ENCODE measurements at regions not wholly inside any gene's neighbourhood (a gene's known extent, or its start where the extent isn't known, plus 50 kb on each side); places are given as distances from the start of the nearest gene placed in this dataset.

DNA sequence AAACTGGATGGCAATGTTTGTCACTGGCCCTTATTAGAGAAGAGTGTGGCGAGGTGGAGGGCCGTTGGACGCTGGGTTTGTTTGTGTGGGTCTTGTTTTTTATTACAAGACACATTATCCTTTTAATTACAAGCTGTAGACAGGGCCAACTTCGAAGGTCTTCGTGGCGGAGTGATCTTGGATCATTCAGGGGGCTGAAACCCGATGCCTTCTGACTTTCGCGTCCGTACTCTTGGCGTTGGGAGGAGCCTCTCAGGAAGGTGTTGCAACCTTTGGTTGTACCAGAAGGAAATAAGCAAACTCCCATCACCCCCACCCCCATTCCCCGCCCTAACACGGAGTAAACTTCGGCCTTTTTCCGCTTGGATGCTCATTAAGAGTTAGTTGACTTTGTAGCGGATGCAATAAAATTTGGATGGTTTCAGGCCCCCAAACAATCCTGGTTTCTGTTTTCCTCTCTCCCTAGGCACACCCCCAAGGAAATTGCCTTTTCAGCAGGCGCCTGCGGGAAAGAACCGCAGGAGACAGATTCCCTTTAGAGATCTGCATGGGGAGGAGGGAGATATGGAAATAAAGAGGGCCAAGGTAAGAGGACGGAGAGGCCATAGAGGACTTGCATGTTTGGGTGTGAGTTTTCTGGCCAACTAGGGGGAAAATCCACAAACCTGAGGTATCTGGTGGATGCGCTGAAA, 294.5 kb upstream of the NFE2L3 start:
- no peak for TF ChIP-seq POLR2A (IDR thresholded peaks at IDR 0.05; ENCODE audit: low read length)
- TF ChIP-seq GATA1 (IDR thresholded peaks at IDR 0.05; ENCODE audit: low read depth, low read length) = no peak

All from erythroblast (primary cell).